Dermis blood vessel endothelial cell (primary cell): ENCODE measurements at regions not wholly inside any gene's neighbourhood (a gene's known extent, or its start where the extent isn't known, plus 50 kb on each side); places are given as distances from the start of the nearest gene placed in this dataset.

Experiments used
- DNase-seq: peaks from one replicate; pipeline ENCODE4 v3.0.0; 2010

- no peak for DNase-seq
Measured at GRCh38 chr5:93158841-93159240, 422.2 kb downstream of the NR2F1-AS1 start.

- DNase-seq = no peak
Measured at GRCh38 chr5:93156566-93156965, 424.5 kb downstream of the NR2F1-AS1 start.

- no peak for DNase-seq
Measured at GRCh38 chr5:93154535-93154934, 426.5 kb downstream of the NR2F1-AS1 start.

- DNase-seq = no peak
Measured at GRCh38 chr5:93153461-93153860, 427.6 kb downstream of the NR2F1-AS1 start.

GRCh38 chr5:93151896-93152295 lies 429.1 kb downstream of the NR2F1-AS1 start:
- no peak for DNase-seq

GRCh38 chr5:93151121-93151520 lies 429.9 kb downstream of the NR2F1-AS1 start:
- DNase-seq = peak; percentile 70

GRCh38 chr5:93150311-93151012 lies 430.6 kb downstream of the NR2F1-AS1 start:
- peak; percentile 16 for DNase-seq

- no peak for DNase-seq
Measured at GRCh38 chr5:93145767-93146166, 435.3 kb downstream of the NR2F1-AS1 start.

GRCh38 chr5:93145019-93145418 lies 436.0 kb downstream of the NR2F1-AS1 start:
- no peak for DNase-seq

GRCh38 chr5:93141969-93142368 lies 439.1 kb downstream of the NR2F1-AS1 start:
- no peak for DNase-seq

GRCh38 chr5:93130624-93131490 lies 450.2 kb downstream of the NR2F1-AS1 start:
- no peak for DNase-seq

- DNase-seq = no peak
Measured at GRCh38 chr5:93126634-93127033, 454.4 kb downstream of the NR2F1-AS1 start.

GRCh38 chr5:93123127-93123526 lies 457.9 kb downstream of the NR2F1-AS1 start:
- no peak for DNase-seq

- DNase-seq = no peak
Measured at GRCh38 chr5:93122446-93122845, 458.6 kb downstream of the NR2F1-AS1 start.

GRCh38 chr5:93120771-93121170 lies 460.2 kb downstream of the NR2F1-AS1 start:
- no peak for DNase-seq

GRCh38 chr5:93120051-93120450 lies 461.0 kb downstream of the NR2F1-AS1 start:
- DNase-seq = no peak

- DNase-seq = peak; percentile 63
Measured at GRCh38 chr5:93117751-93118531, 463.1 kb downstream of the NR2F1-AS1 start.

GRCh38 chr5:93107805-93108520 lies 473.1 kb downstream of the NR2F1-AS1 start:
- DNase-seq = no peak

GRCh38 chr5:93107141-93107540 lies 473.9 kb downstream of the NR2F1-AS1 start:
- no peak for DNase-seq

- no peak for DNase-seq
Measured at GRCh38 chr5:93101661-93102060, 479.4 kb downstream of the NR2F1-AS1 start.

GRCh38 chr5:93100976-93101375 lies 480.0 kb downstream of the NR2F1-AS1 start:
- no peak for DNase-seq

GRCh38 chr5:93100428-93100827 lies 480.6 kb downstream of the NR2F1-AS1 start:
- DNase-seq = no peak
